Keratinocyte (primary cell): ENCODE measurements at regions not wholly inside any gene's neighbourhood (a gene's known extent, or its start where the extent isn't known, plus 50 kb on each side); places are given as distances from the start of the nearest gene placed in this dataset.

Experiments used
- DNase-seq: peaks from one replicate; pipeline ENCODE4 v3.0.0-alpha.2; 2011; ENCODE audit warnings: low read depth, missing footprints, low spot score
- FAIRE-seq: peaks from 2 replicates; lab custom pipeline; 2011; peaks lifted over from hg19 to GRCh38; lab: Jason Lieb, UNC
- H2AFZ ChIP-seq: 2 replicates; pipeline ENCODE4 v1.6.0; 2012; ENCODE audit warnings: low read length, control low read depth, inconsistent platforms; ENCODE audit not compliant: control insufficient read depth
- H3K27ac ChIP-seq: 2 replicates; pipeline ENCODE4 v1.5.1; 2011; ENCODE audit warnings: low read length; ENCODE audit not compliant: control insufficient read depth, insufficient read depth
- H3K27me3 ChIP-seq: 3 replicates; pipeline ENCODE4 v1.6.0; 2011; ENCODE audit warnings: low read length; ENCODE audit not compliant: control insufficient read depth, insufficient read depth; ENCODE audit errors: extremely low read depth
- H3K36me3 ChIP-seq, 2 experiments: 2 replicates in 1 of 2; 3 replicates in 1 of 2; pipeline ENCODE4 v1.5.1; 2011; ENCODE audit warnings: low read length in 2 of 2, mild to moderate bottlenecking in 1 of 2; ENCODE audit not compliant: control insufficient read depth in 2 of 2, insufficient read depth in 2 of 2; ENCODE audit errors: extremely low read depth in 1 of 2
- H3K4me1 ChIP-seq: 3 replicates; pipeline ENCODE4 v1.5.1; 2011; ENCODE audit warnings: low read length; ENCODE audit not compliant: control insufficient read depth, insufficient read depth; ENCODE audit errors: extremely low read depth
- H3K4me2 ChIP-seq: 3 replicates; pipeline ENCODE4 v1.6.0; 2011; ENCODE audit warnings: low read depth, low read length; ENCODE audit not compliant: control insufficient read depth, insufficient read depth; ENCODE audit errors: extremely low read depth
- H3K4me3 ChIP-seq, 3 experiments: fragments of 200-600 bp in 1 of 3; sonication (generic) in 1 of 3; 2 replicates in 2 of 3; 3 replicates in 1 of 3; pipeline ENCODE4 v1.5.1; 2011 to 2016; ENCODE audit warnings: low read length in 3 of 3, mild to moderate bottlenecking in 3 of 3, control low read depth in 2 of 3, inconsistent platforms in 1 of 3, low read depth in 1 of 3, mixed read lengths in 1 of 3, mixed run types in 1 of 3, moderate library complexity in 1 of 3; ENCODE audit not compliant: control insufficient read depth in 2 of 3, insufficient read depth in 2 of 3; ENCODE audit errors: extremely low read depth in 1 of 3
- H3K79me2 ChIP-seq: 2 replicates; pipeline ENCODE4 v1.6.0; 2012; ENCODE audit warnings: low read length; ENCODE audit not compliant: control insufficient read depth, insufficient read depth
- H3K9ac ChIP-seq: 3 replicates; pipeline ENCODE4 v1.6.0; 2011; ENCODE audit warnings: low read length; ENCODE audit not compliant: control insufficient read depth, insufficient read depth; ENCODE audit errors: extremely low read depth
- H3K9me1 ChIP-seq: 3 replicates; pipeline ENCODE4 v1.6.0; 2011; ENCODE audit warnings: low read length; ENCODE audit not compliant: control insufficient read depth, insufficient read depth; ENCODE audit errors: extremely low read depth
- H3K9me3 ChIP-seq: 2 replicates; pipeline ENCODE4 v1.5.1; 2012; ENCODE audit warnings: low read depth, low read length; ENCODE audit not compliant: control insufficient read depth
- H4K20me1 ChIP-seq: 3 replicates; pipeline ENCODE4 v1.6.0; 2011; ENCODE audit warnings: low read length; ENCODE audit not compliant: control insufficient read depth, insufficient read depth; ENCODE audit errors: extremely low read depth
- CTCF ChIP-seq, 3 experiments: IDR thresholded peaks in 1 of 3; conservative IDR thresholded peaks in 1 of 3; optimal IDR thresholded peaks in 1 of 3; 2 replicates in 2 of 3; 3 replicates in 1 of 3; pipeline versions ENCODE3 to v1.5.1; 2011; ENCODE audit warnings: low read length in 3 of 3, mild to moderate bottlenecking in 3 of 3, moderate library complexity in 2 of 3, control low read depth in 1 of 3, inconsistent platforms in 1 of 3; ENCODE audit not compliant: insufficient read depth in 2 of 3; ENCODE audit errors: extremely low read depth in 1 of 3
- EZH2 ChIP-seq: IDR thresholded peaks from one replicate; pipeline ENCODE4 v1.6.1; 2012; ENCODE audit warnings: inconsistent platforms, mild to moderate bottlenecking, low read length, moderate library complexity
- dilution Hi-C: fragments of 300-500 bp; cut with MboI; formaldehyde crosslinking; loops from one replicate; pipeline ENCODE4 v1.7.0; 2020; ENCODE audit warnings: low sequenced_read_pairs; ENCODE audit not compliant: extremely low pct_ligation_motif_present

- H3K4me3 ChIP-seq, result no peak overlapping the region
- no peaks in the 10 kb centered on the region for H3K9me1 ChIP-seq
- H3K9ac ChIP-seq, result no peak overlapping the region
- no peak overlapping the region for H2AFZ ChIP-seq
- FAIRE-seq (no peak), DNase-seq (no peak)
- no peaks in the 10 kb centered on the region for H3K4me1 ChIP-seq
- H3K4me2 ChIP-seq, result no peak overlapping the region
- H3K36me3 ChIP-seq, result no peaks in the 10 kb centered on the region
- no peaks in the 10 kb centered on the region for H3K9me3 ChIP-seq
- no peak for TF ChIP-seq EZH2
- H3K79me2 ChIP-seq, result no peaks in the 10 kb centered on the region
- no peaks in the 10 kb centered on the region for H4K20me1 ChIP-seq
- H3K27ac ChIP-seq, result no peak overlapping the region
- H3K27me3 ChIP-seq, result no peaks in the 10 kb centered on the region
- dilution Hi-C loops, result no loop called here
Observed at GRCh38 chr5:52607227-52607824, 180.4 kb upstream of the ITGA1 start.

GRCh38 chr5:52620315-52620714 is 167.4 kb upstream of the ITGA1 start:
- Histone ChIP-seq H3K9me3 (no peaks in the 10 kb centered on the region), H3K9ac (no peak overlapping the region), H3K4me3 (no peak overlapping the region), H3K79me2 (no peaks in the 10 kb centered on the region), H3K4me2 (no peak overlapping the region), H3K27ac (no peak overlapping the region), H3K27me3 (no peaks in the 10 kb centered on the region), H3K9me1 (no peaks in the 10 kb centered on the region), H2AFZ (no peak overlapping the region), H4K20me1 (no peaks in the 10 kb centered on the region), H3K36me3 (no peaks in the 10 kb centered on the region), H3K4me1 (no peaks in the 10 kb centered on the region)
- dilution Hi-C loops, result no loop called here
- no peak for TF ChIP-seq CTCF (optimal IDR thresholded peaks at IDR 0.05 in 1 of 3, IDR thresholded peaks at IDR 0.05 in 1 of 3, conservative IDR thresholded peaks at IDR 0.05 in 1 of 3; ENCODE audit: extremely low read depth in 1 of 3, insufficient read depth in 2 of 3, low read length in 3 of 3)
- TF ChIP-seq EZH2, result no peak
- DNase-seq (no peak), FAIRE-seq (no peak)

- no peak for FAIRE-seq
- dilution Hi-C loops, result no loop called here
Observed at GRCh38 chr5:52623291-52623690, 164.4 kb upstream of the ITGA1 start.

More at GRCh38 chr5:52623291-52623690, 164.4 kb upstream of the ITGA1 start:
- H3K9me1 ChIP-seq, result no peaks in the 10 kb centered on the region
- H3K79me2 ChIP-seq, result no peaks in the 10 kb centered on the region
- no peak overlapping the region for H3K4me2 ChIP-seq
- no peak overlapping the region for H2AFZ ChIP-seq
- TF ChIP-seq CTCF (optimal IDR thresholded peaks at IDR 0.05 in 1 of 3, IDR thresholded peaks at IDR 0.05 in 1 of 3, conservative IDR thresholded peaks at IDR 0.05 in 1 of 3; ENCODE audit: extremely low read depth in 1 of 3, insufficient read depth in 2 of 3, low read length in 3 of 3) (no peak), EZH2 (no peak)
- no peak overlapping the region for H3K27ac ChIP-seq
- H3K36me3 ChIP-seq, result no peaks in the 10 kb centered on the region
- H3K4me3 ChIP-seq, result no peak overlapping the region
- no peak overlapping the region for H3K9ac ChIP-seq
- H3K4me1 ChIP-seq, result no peaks in the 10 kb centered on the region
- no peaks in the 10 kb centered on the region for H4K20me1 ChIP-seq
- no peaks in the 10 kb centered on the region for H3K9me3 ChIP-seq
- no peak for DNase-seq
- H3K27me3 ChIP-seq, result no peaks in the 10 kb centered on the region
